Liver (tissue), 8 donors: ENCODE measurements at regions not wholly inside any gene's neighbourhood (a gene's known extent, or its start where the extent isn't known, plus 50 kb on each side); places are given as distances from the start of the nearest gene placed in this dataset.
A peak's percentile ranks its signal among the peaks of the same experiment; 100 is the strongest.

Experiments used
- DNase-seq: peaks from one replicate; pipeline ENCODE4 v3.0.0-alpha.2; 2017; ENCODE audit warnings: low spot score
- H3K27ac ChIP-seq, 2 donors: one replicate each; pipeline ENCODE4 v1.7.0; 2013; ENCODE audit warnings: inconsistent platforms in 2 of 2, low read length in 2 of 2, control low read depth in 1 of 2, low read depth in 1 of 2, mild to moderate bottlenecking in 1 of 2
- H3K27me3 ChIP-seq, 4 donors: one replicate each; pipeline versions ENCODE4 v1.6.1 to v1.7.0; 2013; ENCODE audit warnings: low read length in 3 of 4, inconsistent platforms in 1 of 4, mild to moderate bottlenecking in 1 of 4, moderate library complexity in 1 of 4; ENCODE audit not compliant: control insufficient read depth in 4 of 4, insufficient read depth in 4 of 4
- H3K36me3 ChIP-seq, 4 donors: one replicate each; pipeline versions ENCODE4 v1.6.1 to v1.7.0; 2013; ENCODE audit warnings: low read length in 3 of 4, mild to moderate bottlenecking in 3 of 4, low read depth in 1 of 4, moderate library complexity in 1 of 4; ENCODE audit not compliant: control insufficient read depth in 4 of 4, insufficient read depth in 3 of 4
- H3K4me1 ChIP-seq, 4 donors: one replicate each; pipeline versions ENCODE4 v1.6.1 to v1.7.0; 2013; ENCODE audit warnings: low read length in 3 of 4, mild to moderate bottlenecking in 3 of 4, moderate library complexity in 1 of 4; ENCODE audit not compliant: control insufficient read depth in 4 of 4, insufficient read depth in 4 of 4
- H3K4me3 ChIP-seq, 3 donors: one replicate each; pipeline versions ENCODE4 v1.6.1 to v1.7.0; 2013; ENCODE audit warnings: low read length in 3 of 3, control low read depth in 1 of 3, low read depth in 1 of 3, mild to moderate bottlenecking in 1 of 3
- H3K9ac ChIP-seq, 2 donors: one replicate each; pipeline ENCODE4 v1.7.0; 2013; ENCODE audit warnings: low read length in 2 of 2, mild to moderate bottlenecking in 2 of 2, moderate library complexity in 2 of 2, control low read depth in 1 of 2, low read depth in 1 of 2
- H3K9me3 ChIP-seq, 4 donors: one replicate each; pipeline versions ENCODE4 v1.6.1 to v1.7.0; 2013; ENCODE audit warnings: low read length in 3 of 4; ENCODE audit not compliant: control insufficient read depth in 4 of 4
- ATF3 ChIP-seq: IDR thresholded peaks from 2 replicates; pipeline ENCODE4 v1.6.1; 2016; ENCODE audit warnings: antibody characterized with exemption
- CTCF ChIP-seq: fragments of 150-350 bp; IDR thresholded peaks from 2 replicates; pipeline ENCODE4 v1.5.1; 2017; ENCODE audit warnings: improper control_type of control experiment, low read depth, low read length; ENCODE audit not compliant: missing input control
- EGR1 ChIP-seq, 2 donors: IDR thresholded peaks; 2 replicates each; pipeline ENCODE4 v1.6.1; 2016 to 2018; ENCODE audit warnings: antibody characterized with exemption in 2 of 2, low read depth in 2 of 2
- FOXA1 ChIP-seq: IDR thresholded peaks from 2 replicates; pipeline ENCODE4 v1.6.1; 2016; ENCODE audit warnings: antibody characterized with exemption
- FOXA2 ChIP-seq: IDR thresholded peaks from 2 replicates; pipeline ENCODE4 v1.6.1; 2016; ENCODE audit warnings: antibody characterized with exemption
- GABPA ChIP-seq, 2 donors: IDR thresholded peaks in 1 of 2; conservative IDR thresholded peaks in 1 of 2; 2 replicates each; pipeline ENCODE4 v1.6.1; 2016; ENCODE audit warnings: antibody characterized with exemption in 2 of 2, mild to moderate bottlenecking in 1 of 2, moderate library complexity in 1 of 2
- HNF4A ChIP-seq, 2 donors: conservative IDR thresholded peaks; 2 replicates each; pipeline ENCODE4 v1.6.1; 2016; ENCODE audit warnings: antibody characterized with exemption in 2 of 2, mild to moderate bottlenecking in 2 of 2
- HNF4G ChIP-seq: IDR thresholded peaks from 2 replicates; pipeline ENCODE4 v1.6.1; 2016; ENCODE audit warnings: antibody characterized with exemption
- JUND ChIP-seq, 2 donors: IDR thresholded peaks; 2 replicates each; pipeline ENCODE4 v1.6.1; 2016; ENCODE audit warnings: antibody characterized with exemption in 2 of 2
- MAX ChIP-seq: IDR thresholded peaks from 2 replicates; pipeline ENCODE4 v1.6.1; 2016; ENCODE audit warnings: antibody characterized with exemption
- NR2F2 ChIP-seq: IDR thresholded peaks from 2 replicates; pipeline ENCODE4 v1.6.1; 2016; ENCODE audit warnings: antibody characterized with exemption
- RAD21 ChIP-seq, 2 donors: IDR thresholded peaks; 2 replicates each; pipeline ENCODE4 v1.6.1; 2016; ENCODE audit warnings: antibody characterized with exemption in 2 of 2, mild to moderate bottlenecking in 2 of 2
- REST ChIP-seq: IDR thresholded peaks from 2 replicates; pipeline ENCODE4 v1.6.1; 2016; ENCODE audit warnings: antibody characterized with exemption, mild to moderate bottlenecking
- RXRA ChIP-seq, 2 donors: IDR thresholded peaks; 2 replicates each; pipeline ENCODE4 v1.6.1; 2017 to 2018; ENCODE audit warnings: antibody characterized with exemption in 2 of 2, mild to moderate bottlenecking in 1 of 2
- SP1 ChIP-seq: IDR thresholded peaks from 2 replicates; pipeline ENCODE4 v1.6.1; 2018; ENCODE audit warnings: antibody characterized with exemption, mild to moderate bottlenecking
- TAF1 ChIP-seq: conservative IDR thresholded peaks from 2 replicates; pipeline ENCODE4 v1.6.1; 2016; ENCODE audit warnings: antibody characterized with exemption, mild to moderate bottlenecking
- YY1 ChIP-seq: IDR thresholded peaks from 2 replicates; pipeline ENCODE4 v1.6.1; 2016; ENCODE audit warnings: antibody characterized with exemption, mild to moderate bottlenecking
- ZBTB33 ChIP-seq: IDR thresholded peaks from 2 replicates; pipeline ENCODE4 v1.6.1; 2016; ENCODE audit warnings: antibody characterized with exemption
- WGBS: extraction: QIAGEN DNeasy Blood & Tissue Kit; methylation state at CpG from one replicate; pipeline ENCODE4 v1.1.7; 2013; 5-methylcytosine and 5-hydroxymethylcytosine counted together
- donor health status: healthy.
- donor health status: healthy.
- donor health status: healthy.
- donor health status: healthy.
- donor health status: healthy.

GRCh38 chr15:66644000-66644787, 57.8 kb upstream of the SMAD6 start:
- 45% methylated on average over 13 of the region's 13 CpGs for WGBS
- TF ChIP-seq HNF4A (conservative IDR thresholded peaks at IDR 0.05) (peak; percentile 55 to 65), TAF1 (no peak), HNF4G (peak; percentile 26), NR2F2 (peak; percentile 38), SP1 (peak; percentile 51), FOXA1 (peak; percentile 9), MAX (no peak), REST (no peak), GABPA (IDR thresholded peaks at IDR 0.05 in 1 of 2, conservative IDR thresholded peaks at IDR 0.05 in 1 of 2) (no peak)
- Histone ChIP-seq H3K27me3 (no peaks in the 10 kb centered on the region), H3K36me3 (no peaks in the 10 kb centered on the region), H3K4me1 (peaks cover 17 to 64% (median 50%) of the 10 kb centered on the region in 4 donors), H3K9me3 (no peaks in the 10 kb centered on the region), H3K4me3 (no peak overlapping the region), H3K9ac (peak overlapping the region in 1 of 2 donors; percentile 25), H3K27ac (peak overlapping the region; percentile 80 to 85)
- DNase-seq: no peak

- no peak for TF ChIP-seq EGR1 (IDR thresholded peaks at IDR 0.05; ENCODE audit: low read depth in 2 of 2)
- no peak for TF ChIP-seq CTCF
- TF ChIP-seq MAX: no peak
- no peak for TF ChIP-seq HNF4G
- TF ChIP-seq HNF4A (conservative IDR thresholded peaks at IDR 0.05): no peak
- TF ChIP-seq YY1: no peak
- no peak for TF ChIP-seq GABPA (IDR thresholded peaks at IDR 0.05 in 1 of 2, conservative IDR thresholded peaks at IDR 0.05 in 1 of 2)
- TF ChIP-seq SP1: no peak
- TF ChIP-seq JUND (IDR thresholded peaks at IDR 0.05): no peak
- no peak for TF ChIP-seq ATF3
- no peak for TF ChIP-seq RXRA (IDR thresholded peaks at IDR 0.05)
- no peak for TF ChIP-seq ZBTB33
- no peak for TF ChIP-seq FOXA2
- no peak for TF ChIP-seq REST
- no peak for TF ChIP-seq RAD21 (IDR thresholded peaks at IDR 0.05)
- no peak for TF ChIP-seq TAF1
- no peak for TF ChIP-seq FOXA1
- TF ChIP-seq NR2F2: no peak
- 44% methylated on average over 5 of the region's 5 CpGs for WGBS
- Histone ChIP-seq H3K36me3 (no peaks in the 10 kb centered on the region), H3K27ac (peak overlapping the region; percentile 80 to 85), H3K4me1 (peaks cover 20 to 71% (median 56%) of the 10 kb centered on the region in 4 donors), H3K9me3 (no peaks in the 10 kb centered on the region), H3K27me3 (no peaks in the 10 kb centered on the region), H3K9ac (no peak overlapping the region), H3K4me3 (no peak overlapping the region)
- no peak for DNase-seq
Measured at GRCh38 chr15:66644869-66645268, 57.2 kb upstream of the SMAD6 start.
